H1 (cell line): ENCODE measurements at regions not wholly inside any gene's neighbourhood (a gene's known extent, or its start where the extent isn't known, plus 50 kb on each side); places are given as distances from the start of the nearest gene placed in this dataset.

ENCODE experiments used
- CTCF ChIA-PET: fragments of 300-600 bp; sonication (Branson Sonifier 250); formaldehyde crosslinking; loops from one replicate; lab custom pipeline; 2021; ENCODE audit not compliant: partially characterized antibody; lab: Charles Lee
- POLR2A ChIA-PET: fragments of 300-600 bp; sonication (Branson Sonifier 250); formaldehyde crosslinking; loops from one replicate; lab custom pipeline; 2021; ENCODE audit warnings: inconsistent platforms; ENCODE audit not compliant: partially characterized antibody; lab: Charles Lee
- DNase-seq, 2 experiments: peaks; one replicate each; pipeline versions ENCODE4 v3.0.0 to v3.0.0-alpha.2; 2010 to 2022; ENCODE audit warnings: low spot score in 2 of 2, low read depth in 1 of 2, mixed read lengths in 1 of 2
- FAIRE-seq: peaks from 2 replicates; lab custom pipeline; 2011; peaks lifted over from hg19 to GRCh38; lab: Jason Lieb, UNC
- H2AFZ ChIP-seq: 2 replicates; pipeline ENCODE4 v1.8.1; 2012; ENCODE audit warnings: low read length, inconsistent platforms
- H2AK5ac ChIP-seq: 2 replicates; pipeline ENCODE4 v1.6.1; 2013; ENCODE audit warnings: low read depth, low read length
- H2BK120ac ChIP-seq: replicated peaks from 2 replicates; pipeline ENCODE3; 2013; ENCODE audit warnings: low read depth, low read length, inconsistent platforms
- H2BK12ac ChIP-seq: 2 replicates; pipeline ENCODE4 v1.6.1; 2013; ENCODE audit warnings: low read depth, low read length
- H2BK15ac ChIP-seq: 2 replicates; pipeline ENCODE4 v1.6.1; 2013; ENCODE audit warnings: low read length
- H2BK20ac ChIP-seq: 2 replicates; pipeline ENCODE4 v1.6.1; 2013; ENCODE audit warnings: low read length
- H2BK5ac ChIP-seq: 2 replicates; pipeline ENCODE4 v1.6.1; 2013; ENCODE audit warnings: low read depth, low read length
- H3K14ac ChIP-seq: 2 replicates; pipeline ENCODE4 v1.6.1; 2013; ENCODE audit warnings: inconsistent platforms; ENCODE audit not compliant: insufficient read length
- H3K18ac ChIP-seq: 2 replicates; pipeline ENCODE4 v1.6.1; 2013; ENCODE audit warnings: low read length; ENCODE audit errors: extremely low read depth
- H3K23ac ChIP-seq: 2 replicates; pipeline ENCODE4 v1.6.1; 2013; ENCODE audit warnings: inconsistent platforms; ENCODE audit not compliant: insufficient read length
- H3K23me2 ChIP-seq: 2 replicates; pipeline ENCODE4 v1.6.1; 2013; ENCODE audit warnings: low read depth, low read length
- H3K27ac ChIP-seq: 2 replicates; pipeline ENCODE4 v1.6.1; 2011; ENCODE audit warnings: low read depth, low read length, inconsistent platforms
- H3K27me3 ChIP-seq, 4 experiments: replicated peaks in 1 of 4; 1 replicate in 1 of 4; 2 replicates in 3 of 4; pipeline versions ENCODE4 v1.6.1 to v1.8.1; 2011 to 2013; ENCODE audit warnings: low read length in 3 of 4, mild to moderate bottlenecking in 3 of 4, inconsistent platforms in 2 of 4, mixed read lengths in 2 of 4, moderate library complexity in 1 of 4; ENCODE audit not compliant: control insufficient read depth in 3 of 4, insufficient read depth in 3 of 4; ENCODE audit errors: extremely low read depth in 1 of 4
- H3K36me3 ChIP-seq, 4 experiments: 2 replicates each; pipeline versions ENCODE4 v1.6.1 to v1.8.1; 2011 to 2013; ENCODE audit warnings: mild to moderate bottlenecking in 4 of 4, low read length in 3 of 4, moderate library complexity in 2 of 4, control low read depth in 1 of 4, inconsistent platforms in 1 of 4; ENCODE audit not compliant: insufficient read depth in 4 of 4, control insufficient read depth in 2 of 4
- H3K4ac ChIP-seq: replicated peaks from 2 replicates; pipeline ENCODE3; 2013; ENCODE audit warnings: low read length, low read depth, mixed read lengths, inconsistent platforms; ENCODE audit not compliant: insufficient read length
- H3K4me1 ChIP-seq, 4 experiments: replicated peaks in 1 of 4; 1 replicate in 1 of 4; 2 replicates in 3 of 4; pipeline versions ENCODE4 v1.6.1 to v1.8.1; 2011 to 2013; ENCODE audit warnings: low read length in 3 of 4, inconsistent platforms in 2 of 4, mixed read lengths in 1 of 4; ENCODE audit not compliant: insufficient read depth in 4 of 4, control insufficient read depth in 3 of 4
- H3K4me2 ChIP-seq, 2 experiments: 2 replicates each; pipeline versions ENCODE4 v1.6.1 to v1.8.1; 2011 to 2013; ENCODE audit warnings: low read depth in 2 of 2, low read length in 2 of 2, control low read depth in 1 of 2, inconsistent platforms in 1 of 2, mild to moderate bottlenecking in 1 of 2; ENCODE audit not compliant: insufficient read depth in 1 of 2
- H3K4me3 ChIP-seq, 4 experiments: fragments of 200-600, 300-600 bp in 1 of 4; sonication (generic), shearing (Covaris generic), sonication (Bioruptor Twin) in 1 of 4; 2 replicates each; pipeline versions ENCODE4 v1.5.1 to v1.8.1; 2011 to 2016; ENCODE audit warnings: low read length in 4 of 4, low read depth in 3 of 4, control low read depth in 2 of 4, inconsistent platforms in 2 of 4, mild to moderate bottlenecking in 2 of 4, mixed read lengths in 1 of 4, moderate library complexity in 1 of 4; ENCODE audit not compliant: insufficient read depth in 2 of 4; ENCODE audit errors: extremely low read depth in 1 of 4
- H3K56ac ChIP-seq: replicated peaks from 2 replicates; pipeline ENCODE3; 2013; ENCODE audit warnings: low read depth, mild to moderate bottlenecking, mixed read lengths, low read length, inconsistent platforms; ENCODE audit not compliant: insufficient read length
- H3K79me1 ChIP-seq: 2 replicates; pipeline ENCODE4 v1.6.1; 2013; ENCODE audit warnings: low read depth, low read length, control low read depth
- H3K79me2 ChIP-seq, 2 experiments: 2 replicates each; pipeline versions ENCODE4 v1.6.1 to v1.8.1; 2012 to 2013; ENCODE audit warnings: low read length in 2 of 2, mild to moderate bottlenecking in 2 of 2, inconsistent platforms in 1 of 2; ENCODE audit not compliant: insufficient read depth in 2 of 2, control insufficient read depth in 1 of 2
- H3K9ac ChIP-seq, 4 experiments: replicated peaks in 1 of 4; 1 replicate in 1 of 4; 2 replicates in 3 of 4; pipeline versions ENCODE4 v1.6.1 to v1.8.1; 2011 to 2013; ENCODE audit warnings: low read depth in 3 of 4, low read length in 3 of 4, control low read depth in 2 of 4, mild to moderate bottlenecking in 2 of 4, moderate library complexity in 2 of 4, inconsistent platforms in 1 of 4; ENCODE audit errors: extremely low read depth in 1 of 4
- H3K9me3 ChIP-seq, 2 experiments: 2 replicates each; pipeline versions ENCODE4 v1.6.1 to v1.8.1; 2012 to 2013; ENCODE audit warnings: mild to moderate bottlenecking in 2 of 2, moderate library complexity in 2 of 2, control low read depth in 1 of 2, inconsistent platforms in 1 of 2, low read depth in 1 of 2, low read length in 1 of 2, mixed read lengths in 1 of 2; ENCODE audit not compliant: insufficient read depth in 2 of 2
- H4K20me1 ChIP-seq, 2 experiments: replicated peaks in 1 of 2; 2 replicates each; pipeline versions ENCODE3 to v1.8.1; 2011 to 2013; ENCODE audit warnings: inconsistent platforms in 2 of 2, low read length in 2 of 2, mild to moderate bottlenecking in 1 of 2; ENCODE audit not compliant: insufficient read depth in 2 of 2, control insufficient read depth in 1 of 2
- H4K5ac ChIP-seq: 2 replicates; pipeline ENCODE4 v1.6.1; 2013; ENCODE audit warnings: low read length, low read depth, mixed read lengths, inconsistent platforms; ENCODE audit not compliant: insufficient read length
- H4K8ac ChIP-seq: 2 replicates; pipeline ENCODE4 v1.8.0; 2013; ENCODE audit warnings: mild to moderate bottlenecking, moderate library complexity, low read length, inconsistent platforms; ENCODE audit not compliant: insufficient read depth; ENCODE audit errors: extremely low read depth
- H4K91ac ChIP-seq: replicated peaks from 2 replicates; pipeline ENCODE3; 2013; ENCODE audit warnings: low read length, mixed read lengths, inconsistent platforms; ENCODE audit not compliant: insufficient read length
- ATF2 ChIP-seq: IDR thresholded peaks from 2 replicates; pipeline ENCODE4 v1.6.1; 2012; ENCODE audit warnings: low read length, inconsistent platforms
- BACH1 ChIP-seq: IDR thresholded peaks from 2 replicates; pipeline ENCODE4 v1.6.1; 2012; ENCODE audit warnings: low read length, improper control_type of control experiment
- FOSL1 ChIP-seq: IDR thresholded peaks from 2 replicates; pipeline ENCODE4 v1.6.1; 2011; ENCODE audit warnings: mild to moderate bottlenecking, low read depth, low read length, moderate library complexity; ENCODE audit not compliant: insufficient read depth
- GABPA ChIP-seq: IDR thresholded peaks from 2 replicates; pipeline ENCODE4 v1.6.1; 2011; ENCODE audit warnings: mild to moderate bottlenecking, low read length, moderate library complexity, borderline replicate concordance; ENCODE audit not compliant: insufficient read depth
- GTF2F1 ChIP-seq: IDR thresholded peaks from 2 replicates; pipeline ENCODE4 v1.6.1; 2012; ENCODE audit warnings: low read depth, low read length, improper control_type of control experiment, borderline replicate concordance
- JUND ChIP-seq: IDR thresholded peaks from 2 replicates; pipeline ENCODE4 v1.6.1; 2011; ENCODE audit warnings: mild to moderate bottlenecking, improper control_type of control experiment, low read length
- POU5F1 ChIP-seq: IDR thresholded peaks from 2 replicates; pipeline ENCODE4 v1.6.1; 2011; ENCODE audit warnings: low read depth, mild to moderate bottlenecking, low read length, moderate library complexity
- RBBP5 ChIP-seq: IDR thresholded peaks from 2 replicates; pipeline ENCODE4 v1.7.1; 2012; ENCODE audit warnings: low read depth, mild to moderate bottlenecking, inconsistent platforms, low read length, moderate library complexity, borderline replicate concordance
- SIN3A ChIP-seq, 2 experiments: IDR thresholded peaks in 1 of 2; conservative IDR thresholded peaks in 1 of 2; 2 replicates each; pipeline ENCODE4 v1.6.1; 2011 to 2012; ENCODE audit warnings: low read length in 2 of 2, improper control_type of control experiment in 1 of 2, low read depth in 1 of 2, mild to moderate bottlenecking in 1 of 2
- SIX5 ChIP-seq: IDR thresholded peaks from 2 replicates; pipeline ENCODE4 v1.6.1; 2011; ENCODE audit warnings: mild to moderate bottlenecking, low read depth, low read length
- SP4 ChIP-seq: IDR thresholded peaks from 2 replicates; pipeline ENCODE4 v1.6.1; 2012; ENCODE audit warnings: low read length, inconsistent platforms
- SRF ChIP-seq: IDR thresholded peaks from 2 replicates; pipeline ENCODE4 v1.6.1; 2011; ENCODE audit warnings: mild to moderate bottlenecking, low read depth, low read length, moderate library complexity
- USF2 ChIP-seq: IDR thresholded peaks from 2 replicates; pipeline ENCODE4 v1.6.1; 2011; ENCODE audit warnings: low read length, improper control_type of control experiment

GRCh38 chr9:13943176-13943575, 370.8 kb downstream of the NFIB start:
- Histone ChIP-seq H3K79me2 (no peaks in the 10 kb centered on the region), H3K23ac (no peak overlapping the region), H3K4ac (no peak overlapping the region), H3K4me2 (no peak overlapping the region), H2BK120ac (no peak overlapping the region), H2BK5ac (no peak overlapping the region), H3K27ac (no peak overlapping the region), H2AK5ac (no peak overlapping the region), H3K9me3 (no peaks in the 10 kb centered on the region), H2BK12ac (no peak overlapping the region), H2BK20ac (no peak overlapping the region), H2BK15ac (no peak overlapping the region), H3K18ac (no peak overlapping the region), H3K4me1 (peaks cover 0 to 12% (median 1%) of the 10 kb centered on the region in 4 experiments; a peak in 3 of 7 replicates), H2AFZ (no peak overlapping the region), H3K4me3 (no peak overlapping the region), H3K9ac (no peak overlapping the region), H4K8ac (no peak overlapping the region), H3K56ac (no peak overlapping the region), H4K5ac (no peak overlapping the region), H3K14ac (no peak overlapping the region), H3K27me3 (no peaks in the 10 kb centered on the region), H4K91ac (no peak overlapping the region), H3K79me1 (no peaks in the 10 kb centered on the region), H3K23me2 (no peaks in the 10 kb centered on the region), H4K20me1 (no peaks in the 10 kb centered on the region), H3K36me3 (no peaks in the 10 kb centered on the region)
- CTCF ChIA-PET, result no interaction called here
- POLR2A ChIA-PET, result no interaction called here
- TF ChIP-seq SIN3A (conservative IDR thresholded peaks at IDR 0.05 in 1 of 2, IDR thresholded peaks at IDR 0.05 in 1 of 2; ENCODE audit: low read depth in 1 of 2, low read length in 2 of 2) (no peak), SIX5 (no peak), GTF2F1 (no peak), SP4 (no peak), BACH1 (no peak), FOSL1 (no peak), RBBP5 (no peak), GABPA (no peak), JUND (no peak), ATF2 (no peak), USF2 (no peak), POU5F1 (no peak), SRF (no peak)
- FAIRE-seq, result no peak
- DNase-seq, result no peak
